ENCODE measurements at regions not wholly inside any gene's neighbourhood (a gene's known extent, or its start where the extent isn't known, plus 50 kb on each side); places are given as distances from the start of the nearest gene placed in this dataset.

GRCh38 chr12:113658006-113658655 is 186.5 kb upstream of the LHX5 start:
- DNase-seq (ENCODE audit: low spot score), result no peak

GRCh38 chr12:113655919-113656318 is 184.2 kb upstream of the LHX5 start:
- DNase-seq (ENCODE audit: low spot score), result no peak

GRCh38 chr12:113655479-113655878 is 183.8 kb upstream of the LHX5 start:
- no peak for DNase-seq (ENCODE audit: low spot score)

- no peak for DNase-seq (ENCODE audit: low spot score)
Observed at GRCh38 chr12:113651662-113652061, 180.0 kb upstream of the LHX5 start.

GRCh38 chr12:113650476-113650875 is 178.8 kb upstream of the LHX5 start:
- DNase-seq (ENCODE audit: low spot score), result no peak

GRCh38 chr12:113649256-113649830 is 177.7 kb upstream of the LHX5 start:
- DNase-seq (ENCODE audit: low spot score), result no peak

- no peak for DNase-seq (ENCODE audit: low spot score)
Observed at GRCh38 chr12:113647048-113647447, 175.4 kb upstream of the LHX5 start.

- no peak for DNase-seq (ENCODE audit: low spot score)
Observed at GRCh38 chr12:113645603-113646002, 173.9 kb upstream of the LHX5 start.

- DNase-seq (ENCODE audit: low spot score), result no peak
Observed at GRCh38 chr12:113645183-113645582, 173.5 kb upstream of the LHX5 start.

- DNase-seq (ENCODE audit: low spot score), result no peak
Observed at GRCh38 chr12:113643177-113643974, 171.7 kb upstream of the LHX5 start.

GRCh38 chr12:113642672-113643071 is 171.0 kb upstream of the LHX5 start:
- no peak for DNase-seq (ENCODE audit: low spot score)

- no peak for DNase-seq (ENCODE audit: low spot score)
Observed at GRCh38 chr12:113642216-113642615, 170.5 kb upstream of the LHX5 start.

- DNase-seq (ENCODE audit: low spot score), result no peak
Observed at GRCh38 chr12:113641426-113642030, 169.9 kb upstream of the LHX5 start.

- DNase-seq (ENCODE audit: low spot score), result no peak
Observed at GRCh38 chr12:113640837-113641236, 169.2 kb upstream of the LHX5 start.

- no peak for DNase-seq (ENCODE audit: low spot score)
Observed at GRCh38 chr12:113639474-113639873, 167.8 kb upstream of the LHX5 start.

- no peak for DNase-seq (ENCODE audit: low spot score)
Observed at GRCh38 chr12:113638460-113638775, 166.7 kb upstream of the LHX5 start.

GRCh38 chr12:113634982-113635381 is 163.3 kb upstream of the LHX5 start:
- DNase-seq (ENCODE audit: low spot score), result no peak

- no peak for DNase-seq (ENCODE audit: low spot score)
Observed at GRCh38 chr12:113634474-113634873, 162.8 kb upstream of the LHX5 start.

GRCh38 chr12:113633678-113634332 is 162.1 kb upstream of the LHX5 start:
- no peak for DNase-seq (ENCODE audit: low spot score)

- no peak for DNase-seq (ENCODE audit: low spot score)
Observed at GRCh38 chr12:113630625-113631024, 159.0 kb upstream of the LHX5 start.

- DNase-seq (ENCODE audit: low spot score), result no peak
Observed at GRCh38 chr12:113625499-113625898, 153.8 kb upstream of the LHX5 start.

GRCh38 chr12:113622410-113622809 is 150.7 kb upstream of the LHX5 start:
- DNase-seq (ENCODE audit: low spot score), result no peak
